Activated T-cell treated with anti-CD3 and anti-CD28 coated beads for 24 hours (primary cell): ENCODE measurements at regions not wholly inside any gene's neighbourhood (a gene's known extent, or its start where the extent isn't known, plus 50 kb on each side); places are given as distances from the start of the nearest gene placed in this dataset.

Experiments
- DNase-seq: peaks from one replicate; pipeline ENCODE4 v3.0.0-alpha.2; 2020; ENCODE audit warnings: low read depth

GRCh38 chr2:67516899-67517530, 119.9 kb downstream of the ETAA1 start:
- DNase-seq, result no peak

GRCh38 chr2:67522148-67522547, 125.0 kb downstream of the ETAA1 start:
- DNase-seq, result no peak

- no peak for DNase-seq
These were observed 127.1 kb downstream of the ETAA1 start for GRCh38 chr2:67524213-67524612.

- DNase-seq, result no peak
These were observed 127.6 kb downstream of the ETAA1 start for GRCh38 chr2:67524777-67525176.

- no peak for DNase-seq
These were observed 129.2 kb downstream of the ETAA1 start for GRCh38 chr2:67526283-67526682.

GRCh38 chr2:67528320-67528719, 131.2 kb downstream of the ETAA1 start:
- no peak for DNase-seq

GRCh38 chr2:67532387-67532786, 135.3 kb downstream of the ETAA1 start:
- no peak for DNase-seq

GRCh38 chr2:67534745-67535144, 137.6 kb downstream of the ETAA1 start:
- no peak for DNase-seq

GRCh38 chr2:67540962-67541361, 143.8 kb downstream of the ETAA1 start:
- DNase-seq, result no peak

- DNase-seq, result no peak
These were observed 147.2 kb downstream of the ETAA1 start for GRCh38 chr2:67544286-67544685.

- no peak for DNase-seq
These were observed 151.4 kb downstream of the ETAA1 start for GRCh38 chr2:67548317-67549201.

- DNase-seq, result no peak
These were observed 162.0 kb downstream of the ETAA1 start for GRCh38 chr2:67559156-67559555.

GRCh38 chr2:67560771-67561456, 163.8 kb downstream of the ETAA1 start:
- no peak for DNase-seq

- DNase-seq, result no peak
These were observed 164.4 kb downstream of the ETAA1 start for GRCh38 chr2:67561457-67561965.

GRCh38 chr2:67564076-67564475, 166.9 kb downstream of the ETAA1 start:
- no peak for DNase-seq

- no peak for DNase-seq
These were observed 167.5 kb downstream of the ETAA1 start for GRCh38 chr2:67564626-67565025.

GRCh38 chr2:67565262-67565661, 168.1 kb downstream of the ETAA1 start:
- DNase-seq, result no peak

- DNase-seq, result no peak
These were observed 168.6 kb downstream of the ETAA1 start for GRCh38 chr2:67565761-67566160.

GRCh38 chr2:67566285-67566684, 169.2 kb downstream of the ETAA1 start:
- no peak for DNase-seq

GRCh38 chr2:67566958-67567635, 170.0 kb downstream of the ETAA1 start:
- DNase-seq, result no peak

GRCh38 chr2:67567886-67568285, 170.8 kb downstream of the ETAA1 start:
- no peak for DNase-seq

- DNase-seq, result no peak
These were observed 173.5 kb downstream of the ETAA1 start for GRCh38 chr2:67570611-67571010.
